Liver (tissue), 3 donors: ENCODE measurements at regions not wholly inside any gene's neighbourhood (a gene's known extent, or its start where the extent isn't known, plus 50 kb on each side); places are given as distances from the start of the nearest gene placed in this dataset.

Experiments used
- JUND ChIP-seq, 2 donors: IDR thresholded peaks; 2 replicates each; pipeline ENCODE4 v1.6.1; 2016; ENCODE audit warnings: antibody characterized with exemption in 2 of 2
- TAF1 ChIP-seq: conservative IDR thresholded peaks from 2 replicates; pipeline ENCODE4 v1.6.1; 2016; ENCODE audit warnings: antibody characterized with exemption, mild to moderate bottlenecking
- TF ChIP-seq, protein P1 (sequence below): fragments of 150-350 bp; IDR thresholded peaks from 2 replicates; pipeline ENCODE4 v1.5.1; 2017; ENCODE audit warnings: improper control_type of control experiment, low read depth, low read length; ENCODE audit not compliant: missing input control
- TF ChIP-seq, protein P2 (sequence below): IDR thresholded peaks from 2 replicates; pipeline ENCODE4 v1.6.1; 2016; ENCODE audit warnings: antibody characterized with exemption
- TF ChIP-seq, protein P3 (sequence below): IDR thresholded peaks from 2 replicates; pipeline ENCODE4 v1.6.1; 2016; ENCODE audit warnings: antibody characterized with exemption
- TF ChIP-seq, protein P4 (sequence below): IDR thresholded peaks from 2 replicates; pipeline ENCODE4 v1.6.1; 2016; ENCODE audit warnings: antibody characterized with exemption, mild to moderate bottlenecking
- donor health status: healthy.
- donor health status: healthy.

DNA sequence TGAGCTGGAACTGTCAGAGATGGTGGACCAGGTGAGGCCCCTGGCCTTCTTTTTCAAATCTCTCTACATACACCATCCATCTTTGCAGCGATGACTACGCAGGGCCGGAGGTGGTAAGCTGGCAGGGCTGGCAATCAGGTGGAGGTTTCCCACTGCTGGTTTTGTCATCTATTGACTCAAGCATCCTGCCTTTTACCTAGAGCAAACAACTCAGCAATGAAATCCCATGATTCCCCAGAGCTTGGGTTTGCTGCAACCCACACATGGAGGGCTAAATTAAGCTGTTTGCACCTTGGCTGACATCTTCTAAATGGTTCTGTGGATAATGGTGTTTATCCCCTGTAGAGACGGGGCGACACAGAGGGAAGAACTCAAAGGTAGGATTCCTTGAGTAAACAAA, 170.2 kb downstream of the SCP2D1 start:
- TF ChIP-seq, protein P1, sequence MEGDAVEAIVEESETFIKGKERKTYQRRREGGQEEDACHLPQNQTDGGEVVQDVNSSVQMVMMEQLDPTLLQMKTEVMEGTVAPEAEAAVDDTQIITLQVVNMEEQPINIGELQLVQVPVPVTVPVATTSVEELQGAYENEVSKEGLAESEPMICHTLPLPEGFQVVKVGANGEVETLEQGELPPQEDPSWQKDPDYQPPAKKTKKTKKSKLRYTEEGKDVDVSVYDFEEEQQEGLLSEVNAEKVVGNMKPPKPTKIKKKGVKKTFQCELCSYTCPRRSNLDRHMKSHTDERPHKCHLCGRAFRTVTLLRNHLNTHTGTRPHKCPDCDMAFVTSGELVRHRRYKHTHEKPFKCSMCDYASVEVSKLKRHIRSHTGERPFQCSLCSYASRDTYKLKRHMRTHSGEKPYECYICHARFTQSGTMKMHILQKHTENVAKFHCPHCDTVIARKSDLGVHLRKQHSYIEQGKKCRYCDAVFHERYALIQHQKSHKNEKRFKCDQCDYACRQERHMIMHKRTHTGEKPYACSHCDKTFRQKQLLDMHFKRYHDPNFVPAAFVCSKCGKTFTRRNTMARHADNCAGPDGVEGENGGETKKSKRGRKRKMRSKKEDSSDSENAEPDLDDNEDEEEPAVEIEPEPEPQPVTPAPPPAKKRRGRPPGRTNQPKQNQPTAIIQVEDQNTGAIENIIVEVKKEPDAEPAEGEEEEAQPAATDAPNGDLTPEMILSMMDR: no peak
- TF ChIP-seq, protein P2, sequence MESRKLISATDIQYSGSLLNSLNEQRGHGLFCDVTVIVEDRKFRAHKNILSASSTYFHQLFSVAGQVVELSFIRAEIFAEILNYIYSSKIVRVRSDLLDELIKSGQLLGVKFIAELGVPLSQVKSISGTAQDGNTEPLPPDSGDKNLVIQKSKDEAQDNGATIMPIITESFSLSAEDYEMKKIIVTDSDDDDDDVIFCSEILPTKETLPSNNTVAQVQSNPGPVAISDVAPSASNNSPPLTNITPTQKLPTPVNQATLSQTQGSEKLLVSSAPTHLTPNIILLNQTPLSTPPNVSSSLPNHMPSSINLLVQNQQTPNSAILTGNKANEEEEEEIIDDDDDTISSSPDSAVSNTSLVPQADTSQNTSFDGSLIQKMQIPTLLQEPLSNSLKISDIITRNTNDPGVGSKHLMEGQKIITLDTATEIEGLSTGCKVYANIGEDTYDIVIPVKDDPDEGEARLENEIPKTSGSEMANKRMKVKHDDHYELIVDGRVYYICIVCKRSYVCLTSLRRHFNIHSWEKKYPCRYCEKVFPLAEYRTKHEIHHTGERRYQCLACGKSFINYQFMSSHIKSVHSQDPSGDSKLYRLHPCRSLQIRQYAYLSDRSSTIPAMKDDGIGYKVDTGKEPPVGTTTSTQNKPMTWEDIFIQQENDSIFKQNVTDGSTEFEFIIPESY: no peak
- no peak for TF ChIP-seq TAF1
- TF ChIP-seq, protein P3, sequence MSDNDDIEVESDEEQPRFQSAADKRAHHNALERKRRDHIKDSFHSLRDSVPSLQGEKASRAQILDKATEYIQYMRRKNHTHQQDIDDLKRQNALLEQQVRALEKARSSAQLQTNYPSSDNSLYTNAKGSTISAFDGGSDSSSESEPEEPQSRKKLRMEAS: no peak
- no peak for TF ChIP-seq JUND (IDR thresholded peaks at IDR 0.05)
- TF ChIP-seq, protein P4, sequence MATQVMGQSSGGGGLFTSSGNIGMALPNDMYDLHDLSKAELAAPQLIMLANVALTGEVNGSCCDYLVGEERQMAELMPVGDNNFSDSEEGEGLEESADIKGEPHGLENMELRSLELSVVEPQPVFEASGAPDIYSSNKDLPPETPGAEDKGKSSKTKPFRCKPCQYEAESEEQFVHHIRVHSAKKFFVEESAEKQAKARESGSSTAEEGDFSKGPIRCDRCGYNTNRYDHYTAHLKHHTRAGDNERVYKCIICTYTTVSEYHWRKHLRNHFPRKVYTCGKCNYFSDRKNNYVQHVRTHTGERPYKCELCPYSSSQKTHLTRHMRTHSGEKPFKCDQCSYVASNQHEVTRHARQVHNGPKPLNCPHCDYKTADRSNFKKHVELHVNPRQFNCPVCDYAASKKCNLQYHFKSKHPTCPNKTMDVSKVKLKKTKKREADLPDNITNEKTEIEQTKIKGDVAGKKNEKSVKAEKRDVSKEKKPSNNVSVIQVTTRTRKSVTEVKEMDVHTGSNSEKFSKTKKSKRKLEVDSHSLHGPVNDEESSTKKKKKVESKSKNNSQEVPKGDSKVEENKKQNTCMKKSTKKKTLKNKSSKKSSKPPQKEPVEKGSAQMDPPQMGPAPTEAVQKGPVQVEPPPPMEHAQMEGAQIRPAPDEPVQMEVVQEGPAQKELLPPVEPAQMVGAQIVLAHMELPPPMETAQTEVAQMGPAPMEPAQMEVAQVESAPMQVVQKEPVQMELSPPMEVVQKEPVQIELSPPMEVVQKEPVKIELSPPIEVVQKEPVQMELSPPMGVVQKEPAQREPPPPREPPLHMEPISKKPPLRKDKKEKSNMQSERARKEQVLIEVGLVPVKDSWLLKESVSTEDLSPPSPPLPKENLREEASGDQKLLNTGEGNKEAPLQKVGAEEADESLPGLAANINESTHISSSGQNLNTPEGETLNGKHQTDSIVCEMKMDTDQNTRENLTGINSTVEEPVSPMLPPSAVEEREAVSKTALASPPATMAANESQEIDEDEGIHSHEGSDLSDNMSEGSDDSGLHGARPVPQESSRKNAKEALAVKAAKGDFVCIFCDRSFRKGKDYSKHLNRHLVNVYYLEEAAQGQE: no peak
